ENCODE measurements at regions not wholly inside any gene's neighbourhood (a gene's known extent, or its start where the extent isn't known, plus 50 kb on each side); places are given as distances from the start of the nearest gene placed in this dataset.

DNA sequence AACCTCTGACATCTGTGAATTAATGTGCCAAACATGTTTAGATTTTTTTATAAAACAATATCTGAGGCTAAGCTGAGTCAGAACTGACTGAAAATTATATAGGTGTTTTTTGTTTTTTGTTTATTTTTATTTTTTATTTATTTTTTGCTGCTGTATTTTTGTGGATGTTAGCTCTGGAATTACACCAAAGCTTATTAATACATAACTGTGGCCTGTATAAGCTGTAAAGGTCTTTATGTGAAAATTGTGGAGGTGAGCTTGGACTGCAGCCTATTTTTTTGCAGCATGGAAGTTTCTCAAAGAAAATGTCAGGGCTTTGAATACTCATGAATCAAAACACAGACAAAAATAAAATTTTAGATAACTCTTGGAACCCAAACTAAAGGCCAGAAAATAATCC, 199.8 kb downstream of the CHRM3 start:
- DNase-seq (ENCODE audit: low read depth): no peak
- no peak overlapping the region for H3K4me3 ChIP-seq (ENCODE audit: low read depth, low read length)

DNA sequence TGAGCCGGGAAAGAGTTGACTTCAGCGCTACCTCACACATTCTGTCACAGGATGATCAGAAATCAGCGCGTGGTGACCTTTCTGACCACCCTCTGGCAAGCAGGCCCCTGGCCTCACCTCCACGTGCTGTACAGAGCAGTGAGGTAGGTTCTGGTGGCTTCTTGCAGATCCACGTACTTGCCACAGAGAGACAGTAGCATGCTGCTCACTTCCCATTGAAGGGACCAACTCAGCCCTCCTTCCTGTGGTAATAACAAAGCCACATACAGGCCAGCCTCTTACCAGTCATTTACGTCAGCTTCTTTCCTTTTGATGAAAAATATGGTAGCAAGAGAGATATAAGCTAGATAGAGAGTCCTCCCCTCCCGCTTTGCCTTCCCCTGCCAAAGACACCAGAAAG, 200.7 kb downstream of the CHRM3 start:
- no peak overlapping the region for H3K4me3 ChIP-seq (ENCODE audit: low read depth, low read length)
- no peak for DNase-seq (ENCODE audit: low read depth)

DNA sequence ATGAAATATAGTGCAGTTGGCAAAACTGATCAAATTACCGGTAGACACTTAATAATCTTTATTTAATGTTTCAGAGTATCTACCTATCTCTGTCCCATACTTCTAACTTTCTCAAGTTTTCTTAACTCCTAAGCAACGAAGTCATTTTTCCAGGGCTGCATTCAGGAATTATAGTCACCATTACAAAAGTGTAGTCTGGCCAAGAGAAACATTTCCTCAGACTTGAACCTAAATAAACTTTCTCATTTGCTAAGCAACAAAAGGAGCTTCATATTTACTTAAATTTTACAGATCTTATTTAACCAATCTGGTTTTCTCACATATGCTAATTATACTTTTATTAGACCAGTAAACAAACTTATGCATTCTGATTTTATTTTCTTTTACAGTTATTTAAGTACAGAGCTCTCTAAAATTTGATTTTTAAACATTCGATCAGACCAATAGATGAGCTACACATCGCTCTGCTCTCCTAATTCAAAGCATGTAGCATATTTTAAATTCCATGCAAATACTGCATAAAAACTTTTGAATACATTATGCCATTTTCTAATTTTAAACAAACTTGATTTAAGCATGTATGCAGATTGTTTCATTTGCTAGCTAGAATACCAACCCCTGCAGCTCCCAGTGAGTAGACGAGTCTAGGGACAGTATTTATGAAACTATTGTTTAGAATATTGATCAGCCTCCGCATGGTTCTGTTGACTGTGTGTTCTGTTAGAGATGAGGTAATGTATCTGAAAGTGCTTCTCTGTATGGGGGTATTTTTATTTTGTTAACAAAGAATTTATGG, 201.4 kb downstream of the CHRM3 start:
- DNase-seq (ENCODE audit: low read depth): no peak
- H3K4me3 ChIP-seq (ENCODE audit: low read depth, low read length): no peak overlapping the region

DNA sequence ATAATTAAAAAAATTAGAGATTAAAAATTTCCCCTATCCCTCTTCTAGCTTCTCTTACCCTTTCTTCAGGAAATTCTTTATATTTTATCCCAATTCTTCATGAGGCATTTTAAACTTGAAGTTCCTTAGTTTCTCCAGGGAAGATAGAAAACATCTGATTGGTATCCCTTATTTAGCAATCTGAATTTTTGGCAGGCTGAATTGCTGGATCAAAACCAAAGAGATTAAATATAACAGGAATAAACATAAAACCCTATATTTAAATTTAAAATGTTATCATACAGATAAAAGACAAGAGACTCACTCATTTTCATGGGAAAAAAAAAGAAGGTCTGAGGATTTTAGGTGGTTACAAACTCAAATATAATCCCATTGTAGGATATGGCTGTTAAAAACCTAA, 204.2 kb downstream of the CHRM3 start:
- no peak overlapping the region for H3K4me3 ChIP-seq (ENCODE audit: low read depth, low read length)
- no peak for DNase-seq (ENCODE audit: low read depth)

DNA sequence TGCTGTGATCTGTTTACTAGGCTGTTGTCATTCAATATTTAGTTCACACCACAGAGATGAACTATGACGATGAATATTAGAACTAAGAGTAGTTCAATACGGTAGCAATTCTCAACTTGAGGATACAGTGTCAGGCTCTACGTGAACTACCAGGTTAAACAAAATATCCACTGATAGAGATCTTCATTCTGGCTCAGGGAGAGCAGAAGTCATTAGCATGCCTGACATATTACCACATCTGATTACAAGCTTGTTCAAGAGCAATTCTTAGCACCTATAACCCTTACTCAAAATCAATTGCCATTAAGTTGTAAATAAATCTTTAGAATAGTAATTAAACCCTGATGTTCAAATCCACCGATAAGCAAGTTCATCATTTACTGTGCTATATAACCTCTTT, 207.2 kb downstream of the CHRM3 start:
- no peak overlapping the region for H3K4me3 ChIP-seq (ENCODE audit: low read depth, low read length)
- no peak for DNase-seq (ENCODE audit: low read depth)

DNA sequence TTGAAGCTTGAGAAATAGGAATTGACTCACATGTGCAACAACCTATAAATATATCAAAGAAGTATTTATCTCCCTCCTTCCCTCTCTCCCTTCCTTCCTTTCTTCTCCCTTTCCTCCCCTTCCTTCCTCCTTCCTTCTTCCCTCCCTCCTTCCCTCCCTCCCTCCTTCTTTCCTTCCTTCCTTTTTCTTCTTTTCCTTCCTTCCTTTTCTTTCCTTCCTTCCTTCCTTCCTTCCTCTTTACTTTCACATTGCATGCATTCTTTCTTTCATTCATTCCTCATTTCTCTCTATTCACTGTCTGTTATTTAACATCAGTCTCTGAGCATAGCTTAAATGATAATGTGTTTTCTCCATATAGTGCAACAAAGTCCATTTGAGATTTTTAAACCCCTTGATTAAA, 214.2 kb downstream of the CHRM3 start:
- DNase-seq (ENCODE audit: low read depth): no peak
- no peak overlapping the region for H3K4me3 ChIP-seq (ENCODE audit: low read depth, low read length)

DNA sequence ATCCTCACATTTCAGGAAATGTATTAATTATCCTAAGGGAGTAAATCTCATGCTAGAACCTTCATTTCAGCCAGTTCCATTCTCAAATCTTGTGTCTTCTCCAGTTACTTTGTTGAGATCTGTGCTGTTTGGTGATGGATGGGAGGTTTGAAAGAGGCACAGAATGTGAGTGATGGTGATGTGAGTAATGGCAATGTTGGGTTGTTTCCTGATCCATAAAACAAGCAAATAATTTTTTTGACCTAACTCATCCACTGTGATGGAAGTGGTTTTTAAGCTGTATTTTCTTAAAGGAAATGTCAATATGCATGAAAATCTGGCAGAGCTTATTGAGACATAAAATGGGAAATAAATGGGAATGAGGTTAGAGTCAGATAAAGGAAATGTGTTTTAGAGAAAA, 214.7 kb downstream of the CHRM3 start:
- H3K4me3 ChIP-seq (ENCODE audit: low read depth, low read length): no peak overlapping the region

DNA sequence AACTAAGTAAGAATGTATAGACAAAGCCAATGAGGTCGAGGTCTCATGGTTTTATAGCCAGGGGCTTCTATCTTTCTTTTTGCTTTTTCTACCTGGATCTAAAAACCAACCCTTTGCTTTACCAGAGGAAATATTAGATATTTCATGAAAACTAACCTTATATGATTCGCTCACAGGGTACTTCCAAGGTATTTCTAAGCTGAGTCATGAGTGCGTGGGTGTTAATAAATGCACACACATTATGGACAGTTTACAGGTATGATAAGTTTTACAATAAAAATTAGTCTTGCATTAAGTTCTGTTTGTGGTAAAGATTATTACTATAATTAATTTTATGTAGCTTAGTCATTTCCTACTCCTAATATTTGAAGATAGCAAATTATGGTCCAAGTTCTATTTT, 217.2 kb downstream of the CHRM3 start:
- no peak overlapping the region for H3K4me3 ChIP-seq (ENCODE audit: low read depth, low read length)
- DNase-seq (ENCODE audit: low read depth): no peak

More for the DNA sequence above, 214.7 kb downstream of the CHRM3 start:
- DNase-seq (ENCODE audit: low read depth): no peak

DNA sequence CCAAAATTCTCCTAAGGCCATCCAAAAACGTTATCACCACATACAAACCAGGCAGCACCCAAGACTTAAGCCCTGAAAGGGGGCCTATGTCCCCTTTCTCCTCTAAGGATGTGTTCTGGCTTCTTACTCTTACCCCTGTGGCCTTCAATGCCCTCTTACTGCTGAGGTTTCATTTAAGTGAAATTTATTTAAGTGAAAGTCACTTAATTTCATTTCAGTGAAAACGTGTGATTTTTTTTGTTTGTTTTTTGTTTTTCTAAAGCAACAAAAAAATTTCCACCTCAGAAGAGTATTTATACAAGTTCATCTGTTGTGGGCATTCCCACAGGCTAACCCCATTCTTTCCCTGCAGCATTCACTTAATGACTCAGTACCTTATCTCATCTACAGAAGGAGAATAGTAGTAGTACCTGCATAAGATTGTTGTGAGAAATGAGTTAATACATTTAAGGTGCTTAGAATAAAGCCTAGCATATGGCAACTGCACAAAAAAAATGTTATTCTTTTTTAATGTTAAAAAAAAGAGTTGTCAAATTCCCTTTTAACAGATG, 220.6 kb downstream of the CHRM3 start:
- no peak for DNase-seq (ENCODE audit: low read depth)
- H3K4me3 ChIP-seq (ENCODE audit: low read depth, low read length): no peak overlapping the region

DNA sequence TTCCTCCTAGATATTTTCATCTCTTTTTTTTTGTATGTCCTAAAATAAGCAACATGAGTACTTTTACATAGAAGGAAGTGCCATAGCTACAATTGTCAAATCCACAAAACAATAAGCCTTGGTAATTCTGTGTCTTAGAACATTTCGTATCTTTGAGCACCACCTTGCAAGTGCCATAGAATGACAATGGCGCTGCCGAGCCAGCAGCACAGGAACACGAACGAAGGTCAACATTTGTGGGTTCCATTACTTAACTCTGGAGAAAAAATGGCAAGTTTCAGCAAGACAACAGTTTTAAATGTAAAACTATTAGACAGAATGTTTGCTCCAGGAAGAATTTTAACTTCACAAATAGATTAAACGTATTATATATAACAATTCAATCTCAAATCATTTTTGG, 222.1 kb downstream of the CHRM3 start:
- DNase-seq (ENCODE audit: low read depth): no peak
- H3K4me3 ChIP-seq (ENCODE audit: low read depth, low read length): no peak overlapping the region

DNA sequence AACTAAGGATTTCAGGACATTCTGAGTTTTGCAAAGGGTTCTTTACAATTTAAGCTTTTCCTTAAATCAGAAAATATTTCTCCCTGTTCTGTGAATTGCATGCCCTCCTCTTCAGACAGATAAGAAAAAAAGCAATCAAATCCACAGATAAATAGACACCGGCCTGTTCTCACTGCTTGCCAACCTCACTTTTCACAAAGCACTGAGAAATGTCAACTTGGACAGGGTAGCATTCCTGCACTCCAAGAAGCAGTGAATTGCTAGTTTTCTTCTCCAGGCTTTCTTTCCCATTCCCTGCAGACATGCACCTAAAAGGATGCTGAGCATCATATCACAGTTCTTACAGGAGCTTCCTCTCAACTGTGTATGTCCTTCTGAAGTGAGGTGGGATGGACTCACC, 226.0 kb downstream of the CHRM3 start:
- no peak for DNase-seq (ENCODE audit: low read depth)
- H3K4me3 ChIP-seq (ENCODE audit: low read depth, low read length): no peak overlapping the region

DNA sequence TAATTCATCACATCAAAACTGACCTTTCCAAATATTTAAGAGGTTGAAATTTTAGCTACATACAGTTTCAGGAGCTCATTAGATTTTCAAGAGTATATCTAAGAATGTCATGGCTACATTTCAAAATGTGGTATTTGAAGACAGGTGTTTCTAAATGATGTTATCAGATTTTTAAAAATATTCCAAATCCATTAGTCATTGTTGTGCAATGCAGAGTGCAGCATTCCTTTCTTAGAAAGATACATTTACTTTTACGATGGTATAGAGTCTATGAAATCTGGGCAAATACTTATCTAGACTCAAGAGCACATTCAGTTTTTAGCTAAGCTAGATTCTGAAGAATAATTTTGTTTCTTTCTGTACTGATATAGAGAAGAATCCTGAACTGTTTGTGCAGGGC, 230.3 kb downstream of the CHRM3 start:
- H3K4me3 ChIP-seq (ENCODE audit: low read depth, low read length): no peak overlapping the region
- DNase-seq (ENCODE audit: low read depth): no peak

DNA sequence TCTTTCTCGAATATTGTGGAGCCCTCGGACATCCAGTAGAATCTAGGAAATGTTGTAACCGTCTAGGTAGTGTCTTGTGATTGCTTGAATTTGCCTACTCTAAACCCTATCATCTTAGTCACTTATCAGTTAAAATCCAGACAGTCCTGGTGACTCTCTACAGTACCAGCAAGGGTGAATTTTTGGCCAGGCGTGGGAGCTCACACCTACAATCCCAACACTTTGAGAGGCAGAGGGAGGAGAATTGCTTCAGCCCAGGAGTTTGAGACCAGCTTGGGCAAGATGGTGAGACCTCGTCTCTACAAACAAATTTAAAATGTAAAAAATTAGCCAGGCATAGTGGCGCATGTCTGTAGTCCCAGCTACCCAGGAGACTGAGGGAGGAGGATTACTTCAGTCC, 230.9 kb downstream of the CHRM3 start:
- H3K4me3 ChIP-seq (ENCODE audit: low read depth, low read length): no peak overlapping the region
- DNase-seq (ENCODE audit: low read depth): no peak

DNA sequence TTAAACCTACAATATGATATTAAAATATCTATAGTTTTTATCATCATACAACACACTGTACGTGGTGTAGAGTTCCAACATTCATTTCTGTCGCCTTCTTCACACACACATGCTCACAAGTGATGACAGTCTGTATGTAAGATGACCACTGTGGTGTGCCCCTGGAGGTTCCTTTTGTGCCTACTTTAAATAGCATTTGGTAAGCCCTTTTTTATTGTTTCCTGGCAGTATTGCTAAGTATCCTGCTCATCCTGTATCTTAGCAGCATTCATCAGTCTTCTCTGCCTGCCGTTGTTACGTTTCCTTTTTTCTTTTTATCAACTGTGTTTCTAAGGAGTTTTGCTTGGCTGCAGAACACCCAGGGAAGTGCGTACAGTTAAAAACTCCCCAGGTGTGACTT, 231.4 kb downstream of the CHRM3 start:
- no peak for DNase-seq (ENCODE audit: low read depth)
- no peak overlapping the region for H3K4me3 ChIP-seq (ENCODE audit: low read depth, low read length)

DNA sequence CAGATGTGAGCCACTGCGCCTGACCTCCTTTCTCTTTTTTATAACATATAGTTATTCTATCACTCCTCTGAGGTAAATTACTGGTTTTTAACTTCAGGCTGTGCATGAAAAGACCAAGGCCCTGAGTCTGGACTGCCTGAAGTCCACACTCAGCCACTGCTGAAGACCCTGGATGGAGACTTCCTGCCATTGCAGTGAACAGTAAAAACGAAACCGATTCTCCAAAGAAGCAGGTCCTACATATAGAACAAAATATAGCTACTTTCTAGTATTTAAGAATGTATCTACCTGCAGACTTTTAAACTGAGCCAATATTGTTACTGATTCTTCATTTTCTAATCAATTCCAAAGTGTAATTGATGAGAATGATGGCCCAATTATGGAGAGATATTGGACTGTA, 232.8 kb downstream of the CHRM3 start:
- no peak for DNase-seq (ENCODE audit: low read depth)
- no peak overlapping the region for H3K4me3 ChIP-seq (ENCODE audit: low read depth, low read length)

DNA sequence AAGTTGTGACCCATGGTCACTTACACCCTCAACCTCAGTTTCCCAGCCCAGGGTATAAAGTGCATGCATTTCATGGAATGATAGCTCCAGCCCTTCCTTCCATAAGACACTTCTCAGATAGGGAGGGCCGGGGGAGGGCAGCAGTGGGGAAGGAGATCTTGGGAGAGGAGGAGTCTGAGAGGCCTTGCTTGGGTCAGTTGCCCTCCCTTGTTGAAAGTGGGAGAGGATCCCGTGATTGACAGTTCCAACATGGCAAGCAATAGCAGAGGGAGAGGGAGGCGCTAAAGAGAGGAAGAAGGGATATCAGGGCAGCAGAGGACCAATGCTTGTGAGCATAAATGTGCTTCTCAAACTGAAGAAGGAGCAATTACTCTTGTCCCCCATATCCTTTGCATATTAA, 244.4 kb downstream of the CHRM3 start:
- no peak for DNase-seq (ENCODE audit: low read depth)
- no peak overlapping the region for H3K4me3 ChIP-seq (ENCODE audit: low read depth, low read length)

DNA sequence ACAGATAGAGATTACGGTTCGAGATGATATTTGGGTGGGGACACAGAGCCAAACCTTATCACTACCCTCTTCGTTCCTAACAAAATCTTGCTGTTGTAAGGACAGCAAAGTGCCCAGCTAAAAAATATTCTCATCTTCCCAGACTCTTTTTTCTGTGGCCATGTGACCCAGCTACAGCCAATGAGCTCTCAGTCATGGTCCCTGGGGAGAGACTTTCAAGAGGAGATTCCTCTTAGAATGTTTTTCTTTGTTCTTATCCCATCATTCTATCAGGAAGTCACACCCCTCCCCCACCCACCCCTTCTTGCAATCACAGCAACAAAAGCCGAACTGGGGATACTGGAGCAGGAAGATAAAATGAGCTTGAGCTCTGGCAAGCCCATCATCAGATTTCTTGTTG, 247.1 kb downstream of the CHRM3 start:
- no peak for DNase-seq (ENCODE audit: low read depth)
- H3K4me3 ChIP-seq (ENCODE audit: low read depth, low read length): no peak overlapping the region

DNA sequence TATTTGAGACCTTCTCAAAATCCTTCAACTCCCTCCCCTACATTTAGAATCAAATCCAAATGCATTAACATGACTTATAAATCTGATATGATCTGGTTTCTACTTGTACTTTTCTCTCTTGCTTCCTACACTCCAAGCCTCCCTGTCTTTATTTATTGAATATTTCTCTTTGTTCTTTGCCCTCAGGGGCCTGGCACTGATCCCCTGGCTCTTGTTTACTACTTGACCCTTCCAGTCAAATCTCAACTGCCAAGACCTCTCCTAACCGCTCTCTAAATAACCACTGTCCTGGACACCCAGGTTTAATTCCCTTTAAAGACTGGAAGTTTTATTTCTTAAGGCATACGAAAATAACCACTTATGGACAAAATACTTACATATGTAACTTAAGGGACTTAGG, 248.9 kb downstream of the CHRM3 start:
- DNase-seq (ENCODE audit: low read depth): no peak
- H3K4me3 ChIP-seq (ENCODE audit: low read depth, low read length): no peak overlapping the region

DNA sequence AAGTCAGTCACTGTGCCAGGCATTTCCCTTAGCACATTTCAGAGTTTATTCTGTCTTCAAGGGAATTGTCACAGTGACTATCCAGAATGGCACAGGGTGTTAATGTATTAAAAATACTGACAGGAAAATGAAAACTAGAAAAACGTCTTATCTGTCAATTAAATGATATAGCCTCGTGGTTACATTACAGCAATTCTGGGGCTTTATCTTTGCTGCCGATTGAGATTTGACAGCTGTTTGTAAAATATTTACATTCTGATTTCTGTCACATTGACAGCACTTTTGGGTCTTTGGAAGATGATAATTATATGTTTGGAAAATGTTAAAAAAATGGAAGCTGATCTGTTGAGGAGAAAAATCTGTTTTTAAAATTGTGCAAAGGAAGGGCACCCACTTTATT, 250.0 kb downstream of the CHRM3 start:
- DNase-seq (ENCODE audit: low read depth): no peak
- H3K4me3 ChIP-seq (ENCODE audit: low read depth, low read length): no peak overlapping the region

DNA sequence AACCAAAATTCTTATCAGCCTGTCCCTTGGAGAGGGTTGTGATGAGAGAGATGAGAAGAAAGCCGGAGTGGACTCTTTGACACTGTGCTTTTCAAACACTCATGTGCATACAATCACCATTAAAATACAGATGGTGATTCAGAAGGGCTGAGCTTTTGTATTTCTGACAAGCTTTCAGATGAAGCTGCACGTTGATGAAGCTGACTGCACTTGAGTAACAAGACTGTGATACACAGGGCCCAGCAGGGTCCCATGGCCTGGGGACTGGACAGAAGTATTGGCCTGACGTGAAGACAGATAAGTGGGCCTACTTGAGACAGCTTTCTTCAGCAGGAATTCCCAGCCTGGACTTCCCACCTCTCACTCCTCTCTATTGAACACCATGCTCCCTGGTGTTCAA, 258.2 kb downstream of the CHRM3 start:
- DNase-seq (ENCODE audit: low read depth): no peak
- H3K4me3 ChIP-seq (ENCODE audit: low read depth, low read length): no peak overlapping the region

DNA sequence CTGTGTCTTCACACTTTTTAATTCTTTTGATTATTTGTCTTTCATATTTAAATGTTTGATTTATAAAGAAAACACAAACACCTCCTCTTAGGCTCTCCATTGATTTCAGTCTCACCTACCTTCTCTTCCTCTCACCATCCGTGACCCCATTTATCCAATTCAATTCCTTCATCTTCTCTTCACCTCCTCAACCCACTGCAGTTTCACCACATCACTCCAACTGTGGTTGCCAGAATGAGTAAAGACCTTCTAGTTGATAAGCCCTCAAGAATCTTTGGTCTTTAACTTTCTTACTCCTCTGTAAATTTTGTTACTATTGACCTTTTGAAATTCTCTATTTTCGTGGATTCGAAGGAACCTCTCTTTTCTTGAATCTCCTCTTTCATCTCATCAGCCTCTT, 260.7 kb downstream of the CHRM3 start:
- no peak for DNase-seq (ENCODE audit: low read depth)
- no peak overlapping the region for H3K4me3 ChIP-seq (ENCODE audit: low read depth, low read length)
